DND-41 (cell line): ENCODE measurements at regions not wholly inside any gene's neighbourhood (a gene's known extent, or its start where the extent isn't known, plus 50 kb on each side); places are given as distances from the start of the nearest gene placed in this dataset.

Experiments used
- EZH2 ChIP-seq: IDR thresholded peaks from 3 replicates; pipeline ENCODE4 v1.6.1; 2012; ENCODE audit warnings: borderline replicate concordance, low read depth, mild to moderate bottlenecking, moderate library complexity, low read length, inconsistent platforms; ENCODE audit not compliant: severe bottlenecking
- TF ChIP-seq, protein P1 (sequence below): IDR thresholded peaks from 2 replicates; pipeline ENCODE4 v1.5.1; 2012; ENCODE audit warnings: borderline replicate concordance, low read length, moderate library complexity, mild to moderate bottlenecking; ENCODE audit not compliant: poor library complexity, severe bottlenecking; ENCODE audit errors: extremely low read depth

DNA sequence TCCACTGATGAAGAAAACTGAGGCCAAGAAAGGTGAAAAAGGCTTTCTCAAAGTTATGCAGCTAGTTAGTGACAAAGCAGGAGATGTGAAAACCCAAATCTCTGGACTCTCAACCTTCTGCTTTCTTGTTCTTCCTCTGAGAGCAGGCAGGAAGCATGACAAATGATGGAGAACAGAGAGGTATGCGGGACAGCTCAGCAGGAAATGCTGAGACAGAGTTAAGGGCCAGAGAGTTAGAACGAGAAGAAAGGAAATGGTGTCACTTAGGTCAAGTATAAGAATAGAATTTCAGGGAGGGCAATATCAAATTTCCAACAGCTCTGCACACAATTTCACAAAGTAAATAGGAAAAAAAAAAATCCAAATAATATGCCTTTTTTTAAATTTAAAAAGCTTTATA lies 67.6 kb upstream of the ARHGAP42 start:
- TF ChIP-seq, protein P1, sequence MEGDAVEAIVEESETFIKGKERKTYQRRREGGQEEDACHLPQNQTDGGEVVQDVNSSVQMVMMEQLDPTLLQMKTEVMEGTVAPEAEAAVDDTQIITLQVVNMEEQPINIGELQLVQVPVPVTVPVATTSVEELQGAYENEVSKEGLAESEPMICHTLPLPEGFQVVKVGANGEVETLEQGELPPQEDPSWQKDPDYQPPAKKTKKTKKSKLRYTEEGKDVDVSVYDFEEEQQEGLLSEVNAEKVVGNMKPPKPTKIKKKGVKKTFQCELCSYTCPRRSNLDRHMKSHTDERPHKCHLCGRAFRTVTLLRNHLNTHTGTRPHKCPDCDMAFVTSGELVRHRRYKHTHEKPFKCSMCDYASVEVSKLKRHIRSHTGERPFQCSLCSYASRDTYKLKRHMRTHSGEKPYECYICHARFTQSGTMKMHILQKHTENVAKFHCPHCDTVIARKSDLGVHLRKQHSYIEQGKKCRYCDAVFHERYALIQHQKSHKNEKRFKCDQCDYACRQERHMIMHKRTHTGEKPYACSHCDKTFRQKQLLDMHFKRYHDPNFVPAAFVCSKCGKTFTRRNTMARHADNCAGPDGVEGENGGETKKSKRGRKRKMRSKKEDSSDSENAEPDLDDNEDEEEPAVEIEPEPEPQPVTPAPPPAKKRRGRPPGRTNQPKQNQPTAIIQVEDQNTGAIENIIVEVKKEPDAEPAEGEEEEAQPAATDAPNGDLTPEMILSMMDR, result no peak
- no peak for TF ChIP-seq EZH2
